ENCODE measurements at regions not wholly inside any gene's neighbourhood (a gene's known extent, or its start where the extent isn't known, plus 50 kb on each side); places are given as distances from the start of the nearest gene placed in this dataset.

DNA sequence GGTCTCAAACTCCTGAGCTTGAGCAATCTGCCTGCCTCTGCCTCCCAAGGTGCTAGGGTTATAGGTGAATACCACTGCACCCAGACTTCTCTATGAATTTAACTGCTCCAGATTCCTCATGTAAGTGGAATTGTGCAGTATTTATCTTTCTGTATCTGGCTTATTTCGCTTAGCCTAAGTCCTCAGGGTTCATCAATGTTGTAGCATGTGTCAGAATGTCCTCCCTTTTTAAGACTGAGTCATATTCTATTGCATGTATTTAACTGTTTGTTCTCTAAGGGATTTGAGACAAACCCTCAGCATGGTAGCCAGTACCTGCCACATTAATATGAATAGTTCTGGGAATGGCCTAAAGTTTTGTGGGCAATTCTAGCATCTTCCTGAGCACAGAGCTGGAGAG is 53.9 kb upstream of the TUT7 start:
- no peak for DNase-seq (ENCODE audit: extremely low spot score)
- TF ChIP-seq, protein P1, sequence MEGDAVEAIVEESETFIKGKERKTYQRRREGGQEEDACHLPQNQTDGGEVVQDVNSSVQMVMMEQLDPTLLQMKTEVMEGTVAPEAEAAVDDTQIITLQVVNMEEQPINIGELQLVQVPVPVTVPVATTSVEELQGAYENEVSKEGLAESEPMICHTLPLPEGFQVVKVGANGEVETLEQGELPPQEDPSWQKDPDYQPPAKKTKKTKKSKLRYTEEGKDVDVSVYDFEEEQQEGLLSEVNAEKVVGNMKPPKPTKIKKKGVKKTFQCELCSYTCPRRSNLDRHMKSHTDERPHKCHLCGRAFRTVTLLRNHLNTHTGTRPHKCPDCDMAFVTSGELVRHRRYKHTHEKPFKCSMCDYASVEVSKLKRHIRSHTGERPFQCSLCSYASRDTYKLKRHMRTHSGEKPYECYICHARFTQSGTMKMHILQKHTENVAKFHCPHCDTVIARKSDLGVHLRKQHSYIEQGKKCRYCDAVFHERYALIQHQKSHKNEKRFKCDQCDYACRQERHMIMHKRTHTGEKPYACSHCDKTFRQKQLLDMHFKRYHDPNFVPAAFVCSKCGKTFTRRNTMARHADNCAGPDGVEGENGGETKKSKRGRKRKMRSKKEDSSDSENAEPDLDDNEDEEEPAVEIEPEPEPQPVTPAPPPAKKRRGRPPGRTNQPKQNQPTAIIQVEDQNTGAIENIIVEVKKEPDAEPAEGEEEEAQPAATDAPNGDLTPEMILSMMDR (IDR thresholded peaks at IDR 0.05; ENCODE audit: control extremely low read depth, extremely low read depth, low read depth, missing control alignments): no peak
- ChIA-PET POLR2A (no interaction called here), CTCF (interaction anchor here (1.1 to 4.9 kb wide), 3 partner anchors 8 to 917 kb away, joined by 3 to 46 read pairs (median 3); no protein-coding TSS in a partner anchor)

DNA sequence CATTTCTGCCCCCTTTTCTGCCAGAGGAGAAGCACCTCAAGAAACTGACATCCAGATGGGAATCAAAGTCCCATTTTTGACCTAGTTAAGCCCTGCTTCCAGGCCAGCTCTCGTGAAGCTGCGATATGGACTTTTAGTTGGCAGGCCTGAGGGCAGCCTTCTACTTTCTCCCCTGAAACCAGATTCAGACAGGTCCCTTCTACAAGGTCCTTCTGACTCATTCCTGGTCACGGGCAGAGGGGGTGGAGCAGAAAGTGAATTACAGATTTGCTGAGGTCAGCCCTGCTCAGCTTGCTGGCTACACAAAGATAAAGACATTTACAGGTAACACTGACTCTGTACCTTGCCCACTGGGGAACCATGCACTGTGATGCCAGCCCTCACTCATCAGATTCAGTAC is 52.8 kb upstream of the TUT7 start:
- no peak for DNase-seq (ENCODE audit: extremely low spot score)
- POLR2A ChIA-PET: no interaction called here

DNA sequence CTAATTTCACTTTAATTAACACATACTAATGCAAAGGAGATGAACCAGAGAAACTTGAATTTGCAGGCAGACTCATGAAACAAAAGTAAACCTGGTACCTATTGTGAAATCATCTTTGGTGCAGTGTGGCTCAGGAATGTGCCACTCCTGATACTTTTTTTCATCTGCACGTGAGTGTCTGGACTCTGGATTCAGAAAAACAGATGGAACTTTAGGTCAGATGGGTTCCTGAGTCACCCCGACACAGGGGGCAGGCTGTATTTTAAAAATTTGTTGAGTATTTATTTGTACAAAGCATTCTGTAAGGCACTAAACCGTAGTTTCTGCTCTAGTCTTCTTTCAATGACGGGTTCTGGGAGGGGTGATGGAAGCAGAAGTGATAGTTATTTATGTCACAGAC is 52.2 kb upstream of the TUT7 start:
- no peak for DNase-seq (ENCODE audit: extremely low spot score)

More for the DNA sequence above, 52.8 kb upstream of the TUT7 start:
- CTCF ChIA-PET: interaction anchor here (4.9 kb wide), 1 partner anchor 9 kb away, joined by 46 read pairs; no protein-coding TSS in a partner anchor
- TF ChIP-seq, protein P1 (IDR thresholded peaks at IDR 0.05; ENCODE audit: control extremely low read depth, extremely low read depth, low read depth, missing control alignments): no peak

DNA sequence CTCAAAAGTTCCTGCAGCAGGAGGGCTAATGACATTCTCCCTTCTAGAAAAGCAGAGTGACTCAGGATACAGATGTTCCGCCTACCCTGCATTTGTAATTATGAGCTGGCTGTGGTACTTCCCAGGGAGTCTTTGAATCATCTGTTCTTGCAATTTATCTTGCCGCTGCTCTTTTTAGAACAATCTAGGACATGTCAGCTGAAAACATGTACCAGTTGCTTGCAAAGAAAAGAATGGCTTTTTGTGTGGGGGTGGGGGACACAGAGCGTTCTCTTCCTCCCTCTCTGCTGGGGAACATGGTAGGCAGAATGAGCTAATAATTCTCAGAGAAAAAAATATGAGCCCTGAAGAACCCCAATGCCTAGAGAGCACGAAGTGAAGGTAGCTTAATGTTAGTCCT is 51.7 kb upstream of the TUT7 start:
- TF ChIP-seq, protein P1 (IDR thresholded peaks at IDR 0.05; ENCODE audit: control extremely low read depth, extremely low read depth, low read depth, missing control alignments): no peak
- POLR2A ChIA-PET: no interaction called here
- CTCF ChIA-PET: interaction anchor here (0.9 to 4.9 kb wide), 3 partner anchors 10 to 28 kb away, joined by 3 to 46 read pairs (median 5); no protein-coding TSS in a partner anchor
- no peak for DNase-seq (ENCODE audit: extremely low spot score)

More for the DNA sequence above, 52.2 kb upstream of the TUT7 start:
- ChIA-PET CTCF (interaction anchor here (0.9 to 4.9 kb wide), 3 partner anchors 10 to 28 kb away, joined by 3 to 46 read pairs (median 5); no protein-coding TSS in a partner anchor), POLR2A (no interaction called here)
- TF ChIP-seq, protein P1 (IDR thresholded peaks at IDR 0.05; ENCODE audit: control extremely low read depth, extremely low read depth, low read depth, missing control alignments): no peak

DNA sequence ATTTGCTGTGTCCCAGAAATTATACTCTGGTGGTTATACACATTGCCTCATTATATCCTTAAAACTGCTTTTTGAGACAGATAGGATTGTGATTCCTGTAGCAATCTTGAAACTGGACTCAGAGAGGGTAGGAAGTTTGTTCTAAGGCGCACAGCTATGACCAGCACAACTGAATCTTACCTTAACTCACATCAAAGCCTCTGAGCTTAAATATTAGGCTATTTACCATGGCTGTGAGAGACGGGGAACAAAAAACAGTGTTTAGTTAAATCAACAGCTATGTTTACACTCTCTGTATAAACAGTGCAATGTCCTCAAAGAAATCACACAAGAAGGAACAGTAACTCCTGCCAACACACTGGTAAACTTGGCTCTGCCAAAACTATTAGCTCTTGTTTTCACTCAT is 50.9 kb upstream of the TUT7 start:
- no peak for DNase-seq (ENCODE audit: extremely low spot score)
- TF ChIP-seq, protein P1 (IDR thresholded peaks at IDR 0.05; ENCODE audit: control extremely low read depth, extremely low read depth, low read depth, missing control alignments): no peak
- ChIA-PET CTCF (interaction anchor here (4.9 kb wide), 1 partner anchor 11 kb away, joined by 46 read pairs; no protein-coding TSS in a partner anchor), POLR2A (no interaction called here)

All from GM10248 (cell line).